Left ventricle myocardium superior (tissue), 1 donor: ENCODE measurements at regions not wholly inside any gene's neighbourhood (a gene's known extent, or its start where the extent isn't known, plus 50 kb on each side); places are given as distances from the start of the nearest gene placed in this dataset.

ENCODE experiments used
- ATAC-seq: fragments of 200-7000 bp; cut with Tn5 transposase; one replicate; pipeline ENCODE4 v1.9.1; 2020; ENCODE audit warnings: mild to moderate bottlenecking, moderate library complexity
- DNase-seq: peaks from one replicate; pipeline ENCODE4 v3.0.0-alpha.2; 2020
- intact Hi-C: fragments of 100-400 bp; cut with micrococcal nuclease; formaldehyde crosslinking; loops from one replicate; pipeline ENCODE4 v1.11.0; 2022
- donor health status: DM: no; HTN: yes; CAD: no; lungs with severe emphysema.

DNA sequence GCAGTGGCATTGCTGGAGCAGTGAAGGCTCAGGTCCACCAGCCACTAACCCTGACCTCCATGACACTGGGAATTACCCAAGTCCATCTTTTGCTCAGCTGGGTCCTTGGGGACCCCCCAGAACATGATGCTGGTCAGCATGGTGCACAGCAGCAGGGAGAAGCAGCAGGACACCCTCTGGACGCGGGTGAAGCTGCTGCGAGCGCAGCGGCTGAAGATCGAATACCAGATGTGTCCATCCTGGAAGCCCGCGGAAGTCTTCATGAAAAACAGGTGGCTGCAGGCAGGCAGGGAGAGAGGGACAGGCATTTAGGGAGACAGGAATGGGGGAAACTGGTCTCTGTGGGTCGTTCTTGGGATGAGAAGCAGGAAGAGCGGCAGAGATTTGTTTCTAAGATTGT is 53.4 kb upstream of the GCSH start:
- intact Hi-C loops, result no loop called here
- ATAC-seq (no peak), DNase-seq (no peak)

GRCh38 chr16:81148277-81148676 is 52.1 kb upstream of the GCSH start:
- intact Hi-C loops, result no loop called here
- ATAC-seq, result no peak

More at GRCh38 chr16:81148277-81148676, 52.1 kb upstream of the GCSH start:
- DNase-seq, result no peak
